DOHH2 (cell line): ENCODE measurements at regions not wholly inside any gene's neighbourhood (a gene's known extent, or its start where the extent isn't known, plus 50 kb on each side); places are given as distances from the start of the nearest gene placed in this dataset.

ENCODE experiments used
- H3F3A ChIP-seq: fragments of 200-600 bp; sonication (generic), shearing (Covaris generic); 2 replicates; pipeline ENCODE4 v1.6.0; 2016; ENCODE audit warnings: antibody characterized with exemption, mild to moderate bottlenecking; ENCODE audit not compliant: control insufficient read depth, insufficient read depth
- H3K27ac ChIP-seq: fragments of 200-600 bp; sonication (generic); 2 replicates; pipeline ENCODE4 v1.5.1; 2014; ENCODE audit warnings: low read depth, mild to moderate bottlenecking, low read length, moderate library complexity
- H3K27me3 ChIP-seq: fragments of 200-600 bp; sonication (generic); 2 replicates; pipeline ENCODE4 v1.6.1; 2014; ENCODE audit warnings: mild to moderate bottlenecking, low read length, mixed read lengths; ENCODE audit not compliant: control insufficient read depth
- H3K36me3 ChIP-seq: fragments of 200-600 bp; sonication (generic); 2 replicates; pipeline ENCODE4 v1.6.1; 2014; ENCODE audit warnings: mild to moderate bottlenecking, low read length, moderate library complexity, mixed read lengths; ENCODE audit not compliant: control insufficient read depth
- H3K4me1 ChIP-seq: fragments of 200-600 bp; sonication (generic); 2 replicates; pipeline ENCODE4 v1.6.1; 2014; ENCODE audit warnings: mild to moderate bottlenecking, low read length, mixed read lengths; ENCODE audit not compliant: control insufficient read depth
- H3K4me2 ChIP-seq: fragments of 200-600 bp; sonication (generic); 2 replicates; pipeline ENCODE4 v1.6.0; 2014; ENCODE audit warnings: mild to moderate bottlenecking, low read length, moderate library complexity
- H3K4me3 ChIP-seq: fragments of 200-600 bp; sonication (generic); 2 replicates; pipeline ENCODE4 v1.5.1; 2014; ENCODE audit warnings: mild to moderate bottlenecking, low read length, mixed read lengths
- H3K79me2 ChIP-seq: fragments of 200-600 bp; sonication (generic); 2 replicates; pipeline ENCODE4 v1.6.1; 2014; ENCODE audit warnings: mild to moderate bottlenecking, low read length, mixed read lengths; ENCODE audit not compliant: control insufficient read depth
- H3K9me2 ChIP-seq: fragments of 200-600 bp; sonication (generic); replicated peaks from 2 replicates; pipeline ENCODE4 v1.6.1; 2014; ENCODE audit warnings: mild to moderate bottlenecking, low read length, mixed read lengths; ENCODE audit not compliant: control insufficient read depth
- H3K9me3 ChIP-seq: fragments of 200-600 bp; sonication (generic); 2 replicates; pipeline ENCODE4 v1.6.1; 2014; ENCODE audit warnings: antibody characterized with exemption, low read length, mixed read lengths; ENCODE audit not compliant: control insufficient read depth, insufficient read depth
- H4K20me1 ChIP-seq: fragments of 200-600 bp; sonication (generic); 2 replicates; pipeline ENCODE4 v1.6.0; 2014; ENCODE audit warnings: low read depth, mild to moderate bottlenecking, antibody characterized with exemption, low read length, moderate library complexity; ENCODE audit not compliant: control insufficient read depth, insufficient read depth
- CTCF ChIP-seq: fragments of 200-600 bp; sonication (generic); IDR thresholded peaks from one replicate; pipeline ENCODE4 v1.5.1; 2014; ENCODE audit warnings: antibody characterized with exemption, mild to moderate bottlenecking, low read depth, low read length; ENCODE audit not compliant: poor library complexity, severe bottlenecking
- EZH2phosphoT487 ChIP-seq: fragments of 200-600 bp; sonication (generic); IDR thresholded peaks from 2 replicates; pipeline ENCODE4 v1.6.1; 2017; ENCODE audit warnings: borderline replicate concordance, mild to moderate bottlenecking, antibody characterized with exemption, low read length, moderate library complexity, mixed read lengths

- TF ChIP-seq CTCF: no peak
- no peak for TF ChIP-seq EZH2phosphoT487
- Histone ChIP-seq H3K4me2 (no peak overlapping the region), H3K4me1 (peaks cover 23% of the 10 kb centered on the region), H3K27ac (no peak overlapping the region), H3K9me3 (peaks cover 3% of the 10 kb centered on the region; the same call in 1 of the 2 replicates), H4K20me1 (no peaks in the 10 kb centered on the region), H3K36me3 (peaks cover 3% of the 10 kb centered on the region; the same call in 1 of the 2 replicates), H3K4me3 (no peak overlapping the region), H3K27me3 (no peaks in the 10 kb centered on the region), H3K79me2 (no peaks in the 10 kb centered on the region), H3K9me2 (no peaks in the 10 kb centered on the region), H3F3A (no peaks in the 10 kb centered on the region)
These were observed 640.9 kb downstream of the NYAP2 start for GRCh38 chr2:226040344-226040900.

DNA sequence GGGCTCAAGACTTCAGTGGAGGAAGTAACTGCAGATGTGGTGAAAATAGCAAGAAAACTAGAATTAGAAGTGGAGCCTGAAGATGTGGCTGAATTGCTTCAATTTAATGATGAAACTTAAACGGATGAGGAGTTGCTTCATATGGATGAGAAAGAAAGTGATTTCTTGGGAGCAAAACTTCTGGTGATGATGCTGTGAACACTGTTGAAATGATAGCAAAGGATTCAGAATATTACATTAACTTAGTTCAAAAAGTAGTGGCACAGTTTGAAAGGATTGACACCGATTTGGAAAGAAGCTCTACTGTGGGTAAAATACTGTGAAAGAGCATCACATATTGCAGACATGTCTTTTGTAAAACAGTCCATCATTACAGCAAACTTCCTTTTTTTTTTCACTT lies 638.0 kb downstream of the NYAP2 start:
- TF ChIP-seq CTCF: no peak
- no peak for TF ChIP-seq EZH2phosphoT487

GRCh38 chr2:226031647-226032501 lies 632.4 kb downstream of the NYAP2 start:
- H3K79me2 ChIP-seq: no peaks in the 10 kb centered on the region
- H3F3A ChIP-seq: peaks cover 33% of the 10 kb centered on the region
- peaks cover 59% of the 10 kb centered on the region for H3K4me1 ChIP-seq
- H3K4me2 ChIP-seq: peak overlapping the region; percentile 74
- no peaks in the 10 kb centered on the region for H4K20me1 ChIP-seq
- no peaks in the 10 kb centered on the region for H3K9me2 ChIP-seq
- peak overlapping the region; percentile 92 for H3K27ac ChIP-seq
- H3K36me3 ChIP-seq: peaks cover 10% of the 10 kb centered on the region; the same call in 1 of the 2 replicates
- H3K27me3 ChIP-seq: no peaks in the 10 kb centered on the region
- TF ChIP-seq CTCF: no peak
- no peak for TF ChIP-seq EZH2phosphoT487
- peak overlapping the region; percentile 76 for H3K4me3 ChIP-seq
- H3K9me3 ChIP-seq: peaks cover 3% of the 10 kb centered on the region; the same call in 1 of the 2 replicates

More for the DNA sequence above, 638.0 kb downstream of the NYAP2 start:
- Histone ChIP-seq H3K27me3 (no peaks in the 10 kb centered on the region), H3F3A (peaks cover 6% of the 10 kb centered on the region; the same call in 1 of the 2 replicates), H3K27ac (no peak overlapping the region), H3K4me1 (peaks cover 37% of the 10 kb centered on the region), H3K4me2 (no peak overlapping the region), H3K9me2 (no peaks in the 10 kb centered on the region), H3K36me3 (peaks cover 3% of the 10 kb centered on the region; the same call in 1 of the 2 replicates), H4K20me1 (no peaks in the 10 kb centered on the region), H3K79me2 (no peaks in the 10 kb centered on the region), H3K9me3 (peaks cover 3% of the 10 kb centered on the region; the same call in 1 of the 2 replicates), H3K4me3 (no peak overlapping the region)
